ENCODE measurements at regions not wholly inside any gene's neighbourhood (a gene's known extent, or its start where the extent isn't known, plus 50 kb on each side); places are given as distances from the start of the nearest gene placed in this dataset.

DNA sequence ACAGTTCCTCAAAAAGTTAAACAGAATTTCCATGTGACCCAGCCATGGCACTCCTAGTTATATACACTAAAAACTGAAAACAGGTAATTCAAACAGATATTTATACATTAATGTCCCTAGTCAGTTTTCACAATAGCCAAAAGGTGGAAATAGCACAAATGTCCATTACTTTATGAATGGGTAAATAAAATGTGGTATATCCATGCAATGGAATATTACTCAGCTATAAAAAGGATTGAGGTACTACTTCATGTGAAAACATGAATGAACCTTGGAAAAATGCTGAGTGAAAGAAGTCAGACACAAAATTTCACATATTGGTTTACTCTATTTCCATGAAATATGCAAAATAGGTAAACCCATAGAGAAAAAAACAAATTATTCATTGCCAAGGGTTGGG is 351.8 kb upstream of the AMOT start:
- TF ChIP-seq, protein P1, sequence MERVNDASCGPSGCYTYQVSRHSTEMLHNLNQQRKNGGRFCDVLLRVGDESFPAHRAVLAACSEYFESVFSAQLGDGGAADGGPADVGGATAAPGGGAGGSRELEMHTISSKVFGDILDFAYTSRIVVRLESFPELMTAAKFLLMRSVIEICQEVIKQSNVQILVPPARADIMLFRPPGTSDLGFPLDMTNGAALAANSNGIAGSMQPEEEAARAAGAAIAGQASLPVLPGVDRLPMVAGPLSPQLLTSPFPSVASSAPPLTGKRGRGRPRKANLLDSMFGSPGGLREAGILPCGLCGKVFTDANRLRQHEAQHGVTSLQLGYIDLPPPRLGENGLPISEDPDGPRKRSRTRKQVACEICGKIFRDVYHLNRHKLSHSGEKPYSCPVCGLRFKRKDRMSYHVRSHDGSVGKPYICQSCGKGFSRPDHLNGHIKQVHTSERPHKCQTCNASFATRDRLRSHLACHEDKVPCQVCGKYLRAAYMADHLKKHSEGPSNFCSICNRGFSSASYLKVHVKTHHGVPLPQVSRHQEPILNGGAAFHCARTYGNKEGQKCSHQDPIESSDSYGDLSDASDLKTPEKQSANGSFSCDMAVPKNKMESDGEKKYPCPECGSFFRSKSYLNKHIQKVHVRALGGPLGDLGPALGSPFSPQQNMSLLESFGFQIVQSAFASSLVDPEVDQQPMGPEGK (CRISPR knock-in tag; IDR thresholded peaks at IDR 0.05; ENCODE audit: borderline replicate concordance): no peak
- no peak for TF ChIP-seq ISL1 (CRISPR knock-in tag; IDR thresholded peaks at IDR 0.05)
- no peak for TF ChIP-seq GLIS3 (CRISPR knock-in tag; IDR thresholded peaks at IDR 0.05)
- TF ChIP-seq, protein P2, sequence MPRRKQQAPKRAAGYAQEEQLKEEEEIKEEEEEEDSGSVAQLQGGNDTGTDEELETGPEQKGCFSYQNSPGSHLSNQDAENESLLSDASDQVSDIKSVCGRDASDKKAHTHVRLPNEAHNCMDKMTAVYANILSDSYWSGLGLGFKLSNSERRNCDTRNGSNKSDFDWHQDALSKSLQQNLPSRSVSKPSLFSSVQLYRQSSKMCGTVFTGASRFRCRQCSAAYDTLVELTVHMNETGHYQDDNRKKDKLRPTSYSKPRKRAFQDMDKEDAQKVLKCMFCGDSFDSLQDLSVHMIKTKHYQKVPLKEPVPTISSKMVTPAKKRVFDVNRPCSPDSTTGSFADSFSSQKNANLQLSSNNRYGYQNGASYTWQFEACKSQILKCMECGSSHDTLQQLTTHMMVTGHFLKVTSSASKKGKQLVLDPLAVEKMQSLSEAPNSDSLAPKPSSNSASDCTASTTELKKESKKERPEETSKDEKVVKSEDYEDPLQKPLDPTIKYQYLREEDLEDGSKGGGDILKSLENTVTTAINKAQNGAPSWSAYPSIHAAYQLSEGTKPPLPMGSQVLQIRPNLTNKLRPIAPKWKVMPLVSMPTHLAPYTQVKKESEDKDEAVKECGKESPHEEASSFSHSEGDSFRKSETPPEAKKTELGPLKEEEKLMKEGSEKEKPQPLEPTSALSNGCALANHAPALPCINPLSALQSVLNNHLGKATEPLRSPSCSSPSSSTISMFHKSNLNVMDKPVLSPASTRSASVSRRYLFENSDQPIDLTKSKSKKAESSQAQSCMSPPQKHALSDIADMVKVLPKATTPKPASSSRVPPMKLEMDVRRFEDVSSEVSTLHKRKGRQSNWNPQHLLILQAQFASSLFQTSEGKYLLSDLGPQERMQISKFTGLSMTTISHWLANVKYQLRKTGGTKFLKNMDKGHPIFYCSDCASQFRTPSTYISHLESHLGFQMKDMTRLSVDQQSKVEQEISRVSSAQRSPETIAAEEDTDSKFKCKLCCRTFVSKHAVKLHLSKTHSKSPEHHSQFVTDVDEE (CRISPR knock-in tag; IDR thresholded peaks at IDR 0.05): no peak
- TF ChIP-seq ESRRG (CRISPR knock-in tag; IDR thresholded peaks at IDR 0.05): no peak
- TF ChIP-seq, protein P3, sequence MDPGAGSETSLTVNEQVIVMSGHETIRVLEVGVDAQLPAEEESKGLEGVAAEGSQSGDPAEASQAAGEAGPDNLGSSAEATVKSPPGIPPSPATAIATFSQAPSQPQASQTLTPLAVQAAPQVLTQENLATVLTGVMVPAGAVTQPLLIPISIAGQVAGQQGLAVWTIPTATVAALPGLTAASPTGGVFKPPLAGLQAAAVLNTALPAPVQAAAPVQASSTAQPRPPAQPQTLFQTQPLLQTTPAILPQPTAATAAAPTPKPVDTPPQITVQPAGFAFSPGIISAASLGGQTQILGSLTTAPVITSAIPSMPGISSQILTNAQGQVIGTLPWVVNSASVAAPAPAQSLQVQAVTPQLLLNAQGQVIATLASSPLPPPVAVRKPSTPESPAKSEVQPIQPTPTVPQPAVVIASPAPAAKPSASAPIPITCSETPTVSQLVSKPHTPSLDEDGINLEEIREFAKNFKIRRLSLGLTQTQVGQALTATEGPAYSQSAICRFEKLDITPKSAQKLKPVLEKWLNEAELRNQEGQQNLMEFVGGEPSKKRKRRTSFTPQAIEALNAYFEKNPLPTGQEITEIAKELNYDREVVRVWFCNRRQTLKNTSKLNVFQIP (CRISPR knock-in tag; IDR thresholded peaks at IDR 0.05; ENCODE audit: borderline replicate concordance, low read depth): no peak
- no peak for TF ChIP-seq ZFP3 (CRISPR knock-in tag; IDR thresholded peaks at IDR 0.05)

Measured in SK-N-SH treated with all-trans-retinoic acid at 6 μM for 48 hours (cell line).